PC-3 (cell line): ENCODE measurements at regions not wholly inside any gene's neighbourhood (a gene's known extent, or its start where the extent isn't known, plus 50 kb on each side); places are given as distances from the start of the nearest gene placed in this dataset.

Experiments
- ATAC-seq: fragments of 200-7000 bp; cut with Tn5 transposase; 2 replicates; pipeline ENCODE4 v1.9.1; 2020; ENCODE audit warnings: mild to moderate bottlenecking, moderate library complexity
- BruUV-seq: library from RNA; stranded (reverse); fragments of 400-500 nt; replicated peaks from 2 replicates; lab custom pipeline; 2021; lab: Mats Ljungman, UMichigan
- CTCF ChIA-PET: fragments of 300-600 bp; sonication (Branson Sonifier 250); formaldehyde crosslinking; loops from one replicate; lab custom pipeline; 2022; ENCODE audit warnings: antibody characterized with exemption; lab: Charles Lee
- POLR2A ChIA-PET: fragments of 300-600 bp; sonication (Branson Sonifier 250); formaldehyde crosslinking; loops from one replicate; lab custom pipeline; 2022; ENCODE audit warnings: antibody characterized with exemption; ENCODE audit not compliant: unreplicated experiment; lab: Charles Lee
- DNase-seq: peaks from one replicate; pipeline ENCODE4 v3.0.0-alpha.2; 2015
- H2AFZ ChIP-seq: fragments of 300-600 bp; sonication (generic); 2 replicates; pipeline ENCODE4 v1.6.0; 2016; ENCODE audit warnings: antibody characterized with exemption, low read length
- H3F3A ChIP-seq: fragments of 300-600 bp; sonication (generic); one replicate; pipeline ENCODE4 v1.6.0; 2017; ENCODE audit warnings: antibody characterized with exemption, low read length, control low read depth, mild to moderate bottlenecking; ENCODE audit not compliant: unreplicated experiment
- H3K27ac ChIP-seq: fragments of 300-600 bp; sonication (generic); 2 replicates; pipeline ENCODE4 v1.5.1; 2016; ENCODE audit warnings: mild to moderate bottlenecking, low read length
- H3K27me3 ChIP-seq: fragments of 300-600 bp; sonication (generic); 2 replicates; pipeline ENCODE4 v1.6.1; 2016; ENCODE audit warnings: low read length, mixed read lengths
- H3K36me3 ChIP-seq: fragments of 300-600 bp; sonication (generic); 2 replicates; pipeline ENCODE4 v1.6.1; 2016; ENCODE audit warnings: low read depth, mixed run types, low read length, mixed read lengths
- H3K4me1 ChIP-seq: fragments of 300-600 bp; sonication (generic); 2 replicates; pipeline ENCODE4 v1.5.1; 2016; ENCODE audit warnings: low read length; ENCODE audit not compliant: insufficient read depth
- H3K4me2 ChIP-seq: fragments of 300-600 bp; sonication (generic); 2 replicates; pipeline ENCODE4 v1.6.0; 2016; ENCODE audit warnings: low read length
- H3K4me3 ChIP-seq: fragments of 300-600 bp; sonication (generic); 2 replicates; pipeline ENCODE4 v1.5.1; 2016; ENCODE audit warnings: mild to moderate bottlenecking, low read length, mixed read lengths
- H3K79me2 ChIP-seq: fragments of 300-600 bp; sonication (generic); 2 replicates; pipeline ENCODE4 v1.6.1; 2017; ENCODE audit warnings: low read length, mixed read lengths
- H3K9ac ChIP-seq: fragments of 300-600 bp; sonication (generic); 2 replicates; pipeline ENCODE4 v1.6.0; 2016; ENCODE audit warnings: mild to moderate bottlenecking, low read length
- H3K9me2 ChIP-seq: fragments of 300-600 bp; sonication (generic); replicated peaks from 2 replicates; pipeline ENCODE4 v1.6.1; 2016; ENCODE audit warnings: mixed run types, low read length, mixed read lengths
- H3K9me3 ChIP-seq: fragments of 300-600 bp; sonication (generic); 2 replicates; pipeline ENCODE4 v1.6.1; 2016; ENCODE audit warnings: low read length, mixed read lengths
- H4K20me1 ChIP-seq: fragments of 300-600 bp; sonication (generic); 2 replicates; pipeline ENCODE4 v1.6.1; 2016; ENCODE audit warnings: low read length, mixed read lengths
- EZH2 ChIP-seq: fragments of 300-600 bp; sonication (generic); IDR thresholded peaks from one replicate; pipeline ENCODE4 v1.6.1; 2017; ENCODE audit warnings: antibody characterized with exemption, mild to moderate bottlenecking, low read length; ENCODE audit not compliant: unreplicated experiment
- EZH2phosphoT487 ChIP-seq: fragments of 300-600 bp; sonication (generic); IDR thresholded peaks from 2 replicates; pipeline ENCODE4 v1.6.1; 2018; ENCODE audit warnings: mild to moderate bottlenecking, antibody characterized with exemption, low read length, borderline replicate concordance
- intact Hi-C: fragments of 100-400 bp; cut with micrococcal nuclease; formaldehyde crosslinking; loops from 2 replicates; pipeline ENCODE4 v1.9.0; 2023
- TF ChIP-seq, protein P1 (sequence below): fragments of 300-600 bp; sonication (generic); conservative IDR thresholded peaks from 2 replicates; pipeline ENCODE4 v1.5.1; 2017; ENCODE audit warnings: antibody characterized with exemption, low read depth, mild to moderate bottlenecking, low read length

GRCh38 chr3:1561427-1561826 is 468.6 kb downstream of the CNTN6 start:
- H4K20me1 ChIP-seq: no peaks in the 10 kb centered on the region
- ChIA-PET POLR2A (no interaction called here), CTCF (no interaction called here)
- intact Hi-C loops: no loop called here
- no peaks in the 10 kb centered on the region for H3K36me3 ChIP-seq
- H3K9me2 ChIP-seq: no peaks in the 10 kb centered on the region
- no peak overlapping the region for H3K27ac ChIP-seq
- no peaks in the 10 kb centered on the region for H3K79me2 ChIP-seq
- TF ChIP-seq EZH2 (no peak), EZH2phosphoT487 (no peak)
- TF ChIP-seq, protein P1, sequence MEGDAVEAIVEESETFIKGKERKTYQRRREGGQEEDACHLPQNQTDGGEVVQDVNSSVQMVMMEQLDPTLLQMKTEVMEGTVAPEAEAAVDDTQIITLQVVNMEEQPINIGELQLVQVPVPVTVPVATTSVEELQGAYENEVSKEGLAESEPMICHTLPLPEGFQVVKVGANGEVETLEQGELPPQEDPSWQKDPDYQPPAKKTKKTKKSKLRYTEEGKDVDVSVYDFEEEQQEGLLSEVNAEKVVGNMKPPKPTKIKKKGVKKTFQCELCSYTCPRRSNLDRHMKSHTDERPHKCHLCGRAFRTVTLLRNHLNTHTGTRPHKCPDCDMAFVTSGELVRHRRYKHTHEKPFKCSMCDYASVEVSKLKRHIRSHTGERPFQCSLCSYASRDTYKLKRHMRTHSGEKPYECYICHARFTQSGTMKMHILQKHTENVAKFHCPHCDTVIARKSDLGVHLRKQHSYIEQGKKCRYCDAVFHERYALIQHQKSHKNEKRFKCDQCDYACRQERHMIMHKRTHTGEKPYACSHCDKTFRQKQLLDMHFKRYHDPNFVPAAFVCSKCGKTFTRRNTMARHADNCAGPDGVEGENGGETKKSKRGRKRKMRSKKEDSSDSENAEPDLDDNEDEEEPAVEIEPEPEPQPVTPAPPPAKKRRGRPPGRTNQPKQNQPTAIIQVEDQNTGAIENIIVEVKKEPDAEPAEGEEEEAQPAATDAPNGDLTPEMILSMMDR: no peak
- no peak overlapping the region for H3K4me3 ChIP-seq
- H3K9me3 ChIP-seq: peaks cover 30% of the 10 kb centered on the region; the same call in 1 of the 2 replicates
- no peak overlapping the region for H3K9ac ChIP-seq
- no peaks in the 10 kb centered on the region for H3K4me1 ChIP-seq
- no TSS peak for BruUV-seq
- no peak for DNase-seq
- no peak overlapping the region for H3K4me2 ChIP-seq
- no peaks in the 10 kb centered on the region for H3F3A ChIP-seq
- no peaks in the 10 kb centered on the region for H3K27me3 ChIP-seq
- ATAC-seq: no peak
- H2AFZ ChIP-seq: no peak overlapping the region

DNA sequence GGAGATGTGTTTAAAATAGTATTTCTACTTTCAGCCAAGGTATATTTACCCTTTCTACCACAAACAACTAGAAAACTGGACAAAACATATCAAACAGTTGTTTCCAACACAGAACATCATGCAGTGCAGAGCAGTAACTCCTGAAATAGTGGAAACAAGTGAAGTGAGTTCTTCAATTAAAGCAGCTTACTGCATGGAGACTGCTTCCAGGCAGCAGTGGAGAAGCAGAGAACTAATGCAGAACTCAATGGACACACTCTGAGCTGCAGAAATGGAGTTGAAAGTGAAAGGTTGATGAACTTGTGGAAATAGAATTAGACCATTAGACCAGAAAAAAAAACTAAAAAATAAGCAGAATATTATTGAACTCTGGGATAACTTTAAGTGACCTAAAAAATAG is 478.9 kb downstream of the CNTN6 start:
- no peaks in the 10 kb centered on the region for H3K9me2 ChIP-seq
- H3K36me3 ChIP-seq: no peaks in the 10 kb centered on the region; the same call in 1 of the 2 replicates
- H3K27me3 ChIP-seq: no peaks in the 10 kb centered on the region
- ChIA-PET CTCF (no interaction called here), POLR2A (no interaction called here)
- H3F3A ChIP-seq: no peaks in the 10 kb centered on the region
- intact Hi-C loops: no loop called here
- BruUV-seq: no TSS peak
- no peak for DNase-seq
- H4K20me1 ChIP-seq: no peaks in the 10 kb centered on the region
- no peak for ATAC-seq
- peaks cover 47% of the 10 kb centered on the region for H3K9me3 ChIP-seq
- H3K4me3 ChIP-seq: no peak overlapping the region
- no peak overlapping the region for H3K27ac ChIP-seq
- H2AFZ ChIP-seq: no peak overlapping the region
- H3K4me2 ChIP-seq: no peak overlapping the region
- no peaks in the 10 kb centered on the region for H3K79me2 ChIP-seq
- no peak overlapping the region for H3K9ac ChIP-seq
- no peaks in the 10 kb centered on the region for H3K4me1 ChIP-seq
- TF ChIP-seq EZH2phosphoT487: no peak
- no peak for TF ChIP-seq EZH2

- no peak for TF ChIP-seq EZH2phosphoT487
- TF ChIP-seq, protein P1: no peak
- no peak for TF ChIP-seq EZH2
- CTCF ChIA-PET: no interaction called here
- POLR2A ChIA-PET: no interaction called here
- no TSS peak for BruUV-seq
- Histone ChIP-seq H3K79me2 (no peaks in the 10 kb centered on the region), H3K4me1 (no peaks in the 10 kb centered on the region), H3K4me3 (no peak overlapping the region), H4K20me1 (no peaks in the 10 kb centered on the region), H3K27ac (no peak overlapping the region), H3K9ac (no peak overlapping the region), H3K27me3 (no peaks in the 10 kb centered on the region), H3K36me3 (no peaks in the 10 kb centered on the region; the same call in 1 of the 2 replicates), H3F3A (no peaks in the 10 kb centered on the region), H2AFZ (no peak overlapping the region), H3K9me3 (peaks cover 31% of the 10 kb centered on the region), H3K4me2 (no peak overlapping the region), H3K9me2 (no peaks in the 10 kb centered on the region)
- DNase-seq (no peak), ATAC-seq (no peak)
- intact Hi-C loops: no loop called here
These were observed 483.2 kb downstream of the CNTN6 start for GRCh38 chr3:1576047-1576446.
